ENCODE measurements at regions not wholly inside any gene's neighbourhood (a gene's known extent, or its start where the extent isn't known, plus 50 kb on each side); places are given as distances from the start of the nearest gene placed in this dataset.
"Not testable (repeated sequence)": the region's sequence is repeated elsewhere in the genome, so short reads cannot be mapped to it uniquely, and the experiment has no call there.

DNA sequence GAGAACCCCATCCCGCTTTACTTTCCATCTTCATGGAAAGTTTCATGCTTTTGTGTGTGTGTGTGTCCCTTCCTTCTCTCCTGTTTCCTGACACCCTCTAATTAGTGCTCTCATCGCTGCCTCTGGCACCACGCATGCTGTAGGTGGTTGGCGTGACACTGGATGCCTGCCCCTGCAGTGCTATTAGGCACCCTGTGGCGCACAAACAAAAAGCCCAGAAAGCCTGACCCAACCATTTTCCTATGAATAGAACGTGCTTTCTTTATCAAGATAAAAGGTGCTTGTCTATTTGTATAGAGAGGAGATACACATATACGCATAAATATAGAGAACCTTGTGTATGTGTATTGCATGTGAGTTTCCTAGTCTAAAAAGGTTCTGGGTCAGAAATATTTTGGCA, 120.8 kb upstream of the CDCA7L start:
- no peaks in the 10 kb centered on the region for H3K9me3 Mint-ChIP-seq
- H3K27ac Mint-ChIP-seq: no peak overlapping the region
- ATAC-seq: no peak
- H3K36me3 Mint-ChIP-seq: no peaks in the 10 kb centered on the region
- DNase-seq (ENCODE audit: low spot score in 2 of 2): no peak

DNA sequence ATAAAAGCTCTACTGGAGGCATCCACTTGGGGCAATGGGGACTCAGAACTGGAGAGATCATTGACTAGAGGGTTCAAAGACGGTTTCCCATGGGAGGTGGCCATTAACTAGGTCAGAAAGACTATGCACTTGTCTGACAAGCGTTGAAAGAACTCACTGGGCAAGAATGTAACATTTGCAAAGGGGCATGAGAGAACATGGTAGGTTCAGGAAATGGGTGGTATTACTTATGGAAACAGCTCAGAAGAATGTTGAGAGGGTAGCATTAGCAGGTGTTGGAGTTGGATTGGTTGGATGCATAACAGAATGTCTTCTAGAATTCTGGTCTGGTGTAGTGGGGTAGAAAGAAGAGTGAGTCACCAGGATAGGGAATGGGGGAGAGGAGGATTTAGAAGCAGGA, 119.1 kb upstream of the CDCA7L start:
- Mint-ChIP-seq H3K36me3 (no peaks in the 10 kb centered on the region), H3K27ac (no peak overlapping the region), H3K9me3 (no peaks in the 10 kb centered on the region)
- no peak for DNase-seq (ENCODE audit: low spot score in 2 of 2)
- no peak for ATAC-seq

DNA sequence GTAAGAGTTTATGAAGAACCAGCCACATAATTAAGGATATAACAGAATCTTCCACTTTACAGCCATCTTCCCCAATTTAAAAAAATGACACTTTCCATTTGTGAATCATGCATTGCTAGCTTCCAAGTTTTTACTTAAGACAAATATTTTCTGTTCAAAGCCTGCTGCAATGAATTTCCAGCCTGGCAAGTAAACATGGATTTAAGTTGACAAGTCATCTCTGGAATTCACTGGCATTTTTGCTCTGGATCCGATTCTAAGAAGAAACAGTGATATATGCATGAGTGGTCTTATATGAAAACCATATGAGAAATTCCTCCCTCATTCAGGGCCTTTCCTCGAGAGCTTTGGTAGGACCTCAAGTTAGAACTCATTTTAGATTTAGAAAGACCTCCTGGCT, 116.1 kb upstream of the CDCA7L start:
- Mint-ChIP-seq H3K9me3 (no peaks in the 10 kb centered on the region), H3K36me3 (no peaks in the 10 kb centered on the region), H3K27ac (no peak overlapping the region)
- ATAC-seq (no peak), DNase-seq (ENCODE audit: low spot score in 2 of 2) (no peak)

DNA sequence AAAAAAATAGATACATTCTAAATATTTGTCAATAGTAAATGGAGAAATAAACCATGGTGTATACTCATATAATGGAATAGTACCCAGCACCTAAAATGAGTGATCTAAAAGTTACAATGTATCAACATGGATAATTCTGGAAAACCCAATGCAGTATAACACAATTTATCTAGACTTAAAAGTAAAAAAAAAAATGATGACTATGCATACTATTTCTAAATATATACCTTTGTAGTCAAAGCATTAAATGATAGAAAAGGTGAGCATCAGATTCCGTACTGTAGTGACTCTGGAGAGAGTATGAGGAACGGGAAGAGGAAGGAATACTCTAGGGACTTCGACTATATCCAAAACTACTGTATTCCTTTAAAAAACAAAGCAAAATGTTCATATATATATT, 115.2 kb upstream of the CDCA7L start:
- Mint-ChIP-seq H3K27ac (no peak overlapping the region), H3K36me3 (no peaks in the 10 kb centered on the region), H3K9me3 (no peaks in the 10 kb centered on the region)
- DNase-seq (ENCODE audit: low spot score in 2 of 2) (no peak), ATAC-seq (no peak)

DNA sequence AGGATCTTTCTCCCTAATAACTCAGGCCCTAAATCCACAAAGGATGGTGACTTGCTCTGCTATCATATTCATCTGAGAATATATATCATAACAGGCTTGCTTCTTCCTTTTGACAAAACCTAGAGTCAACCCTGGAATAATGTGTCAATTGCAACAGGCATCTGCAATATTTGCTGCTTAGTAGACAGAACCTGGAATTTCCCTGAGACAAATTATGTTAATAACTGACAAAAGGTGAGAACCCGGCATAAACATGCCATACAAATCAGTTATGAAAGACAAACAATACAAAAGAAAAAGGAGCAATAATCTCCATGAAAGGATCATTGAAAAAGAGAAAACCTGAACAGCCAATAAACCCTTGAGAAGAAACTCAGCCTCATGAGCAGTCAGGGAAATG, 114.5 kb upstream of the CDCA7L start:
- H3K27ac Mint-ChIP-seq: peak overlapping the region in 1 of 2 donors; percentile 34
- DNase-seq (ENCODE audit: low spot score in 2 of 2) (no peak), ATAC-seq (no peak)
- no peaks in the 10 kb centered on the region for H3K9me3 Mint-ChIP-seq
- no peaks in the 10 kb centered on the region for H3K36me3 Mint-ChIP-seq

DNA sequence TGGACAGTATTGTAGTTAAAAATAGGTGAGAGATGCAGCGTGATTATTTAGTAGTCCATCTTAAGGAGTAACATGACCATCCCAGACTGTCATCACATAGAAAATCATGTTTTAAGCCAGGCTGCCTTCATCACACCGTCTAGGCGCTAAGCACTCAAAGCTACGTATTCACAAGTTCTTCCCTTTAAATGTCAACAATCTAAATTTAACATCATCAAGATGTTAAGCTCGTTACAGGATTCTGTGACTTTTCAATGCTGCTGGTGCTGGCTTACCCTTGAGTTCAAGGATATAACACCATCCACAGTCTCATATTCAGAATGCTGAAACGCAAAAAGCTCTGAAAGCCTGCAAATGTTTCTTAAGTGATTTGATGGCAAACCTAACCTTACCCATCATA, 109.5 kb upstream of the CDCA7L start:
- ATAC-seq (no peak), DNase-seq (ENCODE audit: low spot score in 2 of 2) (no peak)
- Mint-ChIP-seq H3K36me3 (no peaks in the 10 kb centered on the region), H3K9me3 (no peaks in the 10 kb centered on the region), H3K27ac (no peak overlapping the region)

DNA sequence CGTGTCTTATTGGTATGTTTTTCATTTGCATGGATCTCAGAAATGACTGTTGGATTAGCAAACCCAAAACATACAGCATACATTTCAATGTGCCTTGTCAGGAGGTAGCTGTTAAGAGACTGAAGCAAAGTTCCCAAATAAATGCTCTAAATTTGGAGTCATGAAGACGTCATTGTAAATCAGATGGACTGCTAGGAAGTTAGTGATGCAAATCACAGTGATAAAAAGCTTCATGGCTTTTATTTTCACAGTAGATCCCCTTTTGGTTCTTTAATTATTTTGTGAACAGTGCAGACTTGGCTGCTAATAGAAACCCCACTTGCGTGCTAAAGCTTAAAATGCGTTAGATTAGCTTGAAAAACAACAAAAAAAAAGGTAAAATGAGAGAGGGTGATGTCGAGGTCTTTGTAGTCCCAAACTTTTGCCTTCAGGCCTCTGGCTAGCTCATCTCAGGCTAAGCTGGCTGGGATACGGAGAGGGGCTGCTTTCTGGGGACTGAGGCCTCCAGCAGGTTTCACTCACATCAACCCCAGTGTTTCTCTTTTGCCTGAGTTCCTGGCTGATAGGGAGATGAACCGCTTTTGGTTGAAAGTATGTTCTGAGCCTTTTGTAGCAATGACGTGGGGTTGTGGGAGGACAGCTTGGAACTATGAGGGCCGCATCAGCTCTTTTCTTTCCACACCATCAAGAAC, 107.1 kb upstream of the CDCA7L start:
- no peaks in the 10 kb centered on the region for H3K36me3 Mint-ChIP-seq
- ATAC-seq: no peak
- H3K9me3 Mint-ChIP-seq: no peaks in the 10 kb centered on the region
- DNase-seq (ENCODE audit: low spot score in 2 of 2): no peak
- no peak overlapping the region for H3K27ac Mint-ChIP-seq

DNA sequence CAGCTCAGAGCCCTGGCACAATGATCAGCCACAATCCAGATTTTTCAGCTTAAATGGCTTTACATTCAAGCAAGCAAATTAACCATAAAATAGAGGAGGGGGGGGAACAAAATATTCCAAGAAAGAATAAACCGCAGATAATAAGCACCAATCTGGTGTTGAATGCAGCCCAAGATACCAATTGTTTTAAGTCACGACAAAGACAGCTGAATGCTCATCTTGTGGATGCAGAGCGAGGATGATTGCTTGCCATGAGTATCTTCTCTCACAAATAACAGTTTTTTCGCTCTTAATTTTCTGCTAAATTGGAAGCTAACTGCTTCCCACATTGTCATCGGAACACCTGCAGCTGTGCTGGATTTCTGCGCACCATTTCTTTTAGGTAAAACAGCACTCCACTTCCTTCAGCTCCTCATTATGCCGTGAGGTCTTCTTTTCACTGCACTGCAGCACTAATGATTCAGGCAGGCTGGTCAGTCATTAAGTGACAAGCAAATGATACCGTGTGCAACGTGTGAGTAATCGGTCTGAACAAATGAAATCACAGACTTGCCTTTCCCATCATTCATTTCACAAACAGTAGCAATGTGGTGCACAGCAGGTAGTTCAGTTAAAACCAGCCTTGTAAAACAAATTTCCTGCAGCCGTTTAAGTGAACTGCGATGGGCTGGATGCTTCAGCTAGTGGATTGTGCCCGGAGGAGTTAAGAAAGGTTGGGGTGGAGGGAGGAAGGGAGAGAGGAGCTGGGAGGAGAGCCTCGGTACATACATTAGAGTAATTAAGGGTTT, 106.4 kb upstream of the CDCA7L start:
- Mint-ChIP-seq H3K27ac (no peak overlapping the region), H3K36me3 (no peaks in the 10 kb centered on the region), H3K9me3 (no peaks in the 10 kb centered on the region)
- DNase-seq (ENCODE audit: low spot score in 2 of 2): no peak
- ATAC-seq: no peak

DNA sequence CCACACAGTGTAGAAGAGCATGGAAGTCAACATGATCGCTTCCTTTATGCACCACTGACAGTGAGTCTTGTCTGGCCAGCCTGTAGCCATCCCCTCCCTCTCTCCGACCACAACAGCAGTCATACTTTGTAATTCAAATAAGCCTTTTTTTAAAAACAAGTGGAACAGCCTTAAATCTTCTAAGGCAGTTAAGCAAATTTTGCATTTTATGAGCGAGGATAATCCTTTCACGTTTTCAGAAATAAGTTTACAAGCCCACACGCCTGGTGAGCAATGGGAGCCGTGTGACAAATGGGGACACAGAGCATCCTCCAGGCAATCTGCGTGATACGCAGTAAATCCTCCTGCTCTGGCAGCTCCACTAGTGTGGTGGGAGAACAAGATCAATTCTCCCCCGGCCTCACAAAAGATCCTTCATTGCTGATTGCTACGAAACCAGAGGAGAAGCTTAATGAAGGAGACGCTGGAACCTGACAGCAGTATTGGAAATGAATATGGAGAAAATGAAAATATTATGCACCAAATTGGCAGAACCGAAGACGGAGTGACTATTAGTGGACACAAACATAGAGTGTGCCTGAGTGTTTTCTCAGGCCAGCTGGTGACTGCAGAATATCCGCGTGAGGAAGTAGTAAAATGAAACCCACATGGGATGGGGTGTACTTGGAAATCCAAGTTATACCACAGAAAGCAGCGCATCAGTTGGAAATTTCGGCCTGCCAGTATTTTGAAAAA, 104.2 kb upstream of the CDCA7L start:
- no peaks in the 10 kb centered on the region for H3K36me3 Mint-ChIP-seq
- H3K27ac Mint-ChIP-seq: no peak overlapping the region
- no peak for ATAC-seq
- H3K9me3 Mint-ChIP-seq: no peaks in the 10 kb centered on the region
- DNase-seq (ENCODE audit: low spot score in 2 of 2): no peak

DNA sequence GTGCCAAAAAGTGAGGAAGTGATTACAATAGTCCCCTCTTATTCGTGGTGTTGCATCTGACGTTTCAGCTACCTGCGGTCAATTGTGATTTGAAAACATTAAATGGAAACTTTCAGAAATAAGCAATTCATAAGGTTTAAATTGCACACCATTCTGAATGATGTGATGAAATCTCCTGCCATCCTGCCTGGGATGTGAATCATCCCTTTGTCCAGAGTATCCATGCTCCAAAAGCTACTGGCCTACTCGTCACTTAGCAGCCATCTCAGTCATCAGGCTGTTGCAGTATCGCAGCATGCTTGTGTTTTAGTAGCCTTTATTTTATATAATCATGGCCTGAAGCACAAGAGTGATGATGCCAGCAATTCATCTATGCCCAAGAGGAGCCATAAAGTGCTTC, 97.7 kb upstream of the CDCA7L start:
- H3K36me3 Mint-ChIP-seq: no peaks in the 10 kb centered on the region
- ATAC-seq: no peak

DNA sequence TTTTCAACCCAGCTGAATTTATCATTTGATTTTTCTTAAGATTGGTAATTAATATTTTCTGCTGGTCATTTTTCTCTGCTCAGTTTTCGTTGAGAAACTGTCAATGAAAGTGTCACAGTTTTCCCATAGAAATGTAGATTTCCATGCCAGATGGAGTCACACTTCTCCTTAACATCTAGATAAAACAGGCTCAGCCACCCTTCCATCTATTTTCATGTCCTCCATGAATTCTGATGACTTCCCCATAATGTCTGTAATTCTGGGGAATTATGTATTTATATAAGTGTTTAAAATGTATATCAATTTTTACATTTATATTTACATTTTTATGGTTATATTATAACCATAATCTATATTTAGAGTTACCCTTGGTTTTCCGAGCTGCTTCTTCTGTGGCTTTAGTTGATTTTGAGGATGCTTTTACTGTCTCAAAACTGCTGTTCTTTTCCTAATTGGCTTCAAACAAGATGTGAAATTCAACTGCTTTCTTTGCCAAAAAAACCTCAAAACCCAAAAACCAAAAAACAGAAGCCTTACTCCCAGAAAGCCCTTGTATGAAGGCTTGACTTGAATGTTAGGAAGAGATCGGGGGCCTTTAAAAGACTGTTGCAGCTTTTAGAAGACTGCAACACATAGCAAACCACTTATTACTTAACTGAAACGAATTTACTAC, 95.4 kb upstream of the CDCA7L start:
- Mint-ChIP-seq H3K9me3 (no peaks in the 10 kb centered on the region), H3K36me3 (no peaks in the 10 kb centered on the region), H3K27ac (no peak overlapping the region)
- DNase-seq (ENCODE audit: low spot score in 2 of 2) (no peak), ATAC-seq (no peak)

More for the DNA sequence above, 97.7 kb upstream of the CDCA7L start:
- Mint-ChIP-seq H3K9me3 (no peaks in the 10 kb centered on the region), H3K27ac (no peak overlapping the region)
- no peak for DNase-seq (ENCODE audit: low spot score in 2 of 2)

DNA sequence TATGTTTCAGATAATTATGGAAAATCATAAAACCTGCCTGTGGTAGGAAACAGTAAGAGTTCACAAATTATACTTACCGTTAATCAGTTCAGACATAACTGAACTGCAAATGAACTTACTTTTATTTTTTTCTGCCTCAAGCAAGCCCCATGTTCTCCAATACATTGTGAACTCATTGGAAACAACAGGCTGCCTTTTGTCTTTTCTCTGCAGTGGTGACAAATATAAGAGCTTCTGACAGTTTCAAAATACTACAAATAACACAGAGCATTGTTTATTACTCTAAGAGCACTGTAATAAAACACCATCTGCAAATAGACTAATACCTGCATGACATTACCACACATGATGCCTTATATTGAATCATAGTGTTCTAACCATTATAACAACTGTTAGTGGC, 94.0 kb upstream of the CDCA7L start:
- ATAC-seq (no peak), DNase-seq (ENCODE audit: low spot score in 2 of 2) (no peak)
- no peak overlapping the region for H3K27ac Mint-ChIP-seq
- no peaks in the 10 kb centered on the region for H3K36me3 Mint-ChIP-seq
- H3K9me3 Mint-ChIP-seq: no peaks in the 10 kb centered on the region

DNA sequence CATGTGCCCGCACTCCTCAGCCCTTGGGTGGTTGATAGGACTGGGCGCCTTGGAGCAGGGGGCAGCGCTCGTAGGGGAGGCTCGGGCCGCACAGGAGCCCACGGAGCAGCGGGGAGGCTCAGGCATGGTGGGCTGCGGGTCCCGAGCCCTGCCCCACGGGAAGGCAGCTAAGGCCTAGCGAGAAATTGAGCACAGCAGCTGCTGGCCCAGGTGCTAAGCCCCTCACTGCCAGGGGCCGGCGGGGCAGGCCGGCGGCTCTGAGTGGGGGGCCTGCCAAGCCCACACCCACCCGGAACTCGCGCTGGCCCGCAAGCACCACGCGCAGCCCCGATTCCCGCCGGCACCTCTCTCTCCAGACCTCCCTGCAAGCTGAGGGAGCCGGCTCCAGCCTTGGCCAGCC, 86.7 kb upstream of the CDCA7L start:
- not testable (repeated sequence) for H3K27ac Mint-ChIP-seq; DNase-seq (ENCODE audit: low spot score in 2 of 2); H3K9me3 Mint-ChIP-seq; H3K36me3 Mint-ChIP-seq; ATAC-seq

DNA sequence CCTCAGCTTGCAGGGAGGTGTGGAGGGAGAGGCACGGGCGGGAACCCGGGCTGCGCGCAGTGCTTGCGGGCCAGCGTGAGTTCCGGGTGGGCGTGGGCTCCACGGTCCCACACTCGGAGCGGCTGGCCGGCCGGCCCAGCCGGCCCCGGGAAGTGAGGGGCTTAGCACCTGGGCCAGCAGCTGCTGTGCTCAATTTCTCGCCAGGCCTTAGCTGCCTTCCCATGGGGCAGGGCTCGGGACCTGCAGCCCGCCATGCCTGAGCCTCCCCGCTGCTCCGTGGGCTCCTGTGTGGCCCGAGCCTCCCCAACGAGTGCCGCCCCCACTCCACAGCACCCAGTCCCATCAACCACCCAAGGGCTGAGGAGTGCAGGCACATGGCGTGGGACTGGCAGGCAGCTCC, 83.0 kb upstream of the CDCA7L start:
- not testable (repeated sequence) for H3K27ac Mint-ChIP-seq; DNase-seq (ENCODE audit: low spot score in 2 of 2); ATAC-seq; H3K36me3 Mint-ChIP-seq; H3K9me3 Mint-ChIP-seq

DNA sequence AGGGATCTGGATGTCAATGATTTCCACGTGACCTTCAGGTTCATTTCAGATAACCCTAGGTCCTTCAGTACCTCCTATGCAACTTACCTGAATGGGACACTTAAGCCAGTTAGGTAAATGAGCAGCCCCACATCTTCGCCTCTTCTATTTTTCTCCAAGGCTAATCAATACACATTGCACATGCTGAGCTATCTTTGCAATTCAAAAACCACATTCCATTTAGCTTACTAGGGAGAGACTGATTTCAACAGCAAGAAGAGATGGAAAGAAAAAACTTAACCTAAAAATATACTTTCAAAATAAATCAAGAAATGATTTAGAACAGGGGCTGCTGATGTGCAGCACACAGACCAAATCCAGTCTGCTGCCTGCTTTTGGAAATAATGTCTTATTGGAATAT, 81.8 kb upstream of the CDCA7L start:
- Mint-ChIP-seq H3K36me3 (no peaks in the 10 kb centered on the region), H3K9me3 (no peaks in the 10 kb centered on the region)
- no peak for DNase-seq (ENCODE audit: low spot score in 2 of 2)

DNA sequence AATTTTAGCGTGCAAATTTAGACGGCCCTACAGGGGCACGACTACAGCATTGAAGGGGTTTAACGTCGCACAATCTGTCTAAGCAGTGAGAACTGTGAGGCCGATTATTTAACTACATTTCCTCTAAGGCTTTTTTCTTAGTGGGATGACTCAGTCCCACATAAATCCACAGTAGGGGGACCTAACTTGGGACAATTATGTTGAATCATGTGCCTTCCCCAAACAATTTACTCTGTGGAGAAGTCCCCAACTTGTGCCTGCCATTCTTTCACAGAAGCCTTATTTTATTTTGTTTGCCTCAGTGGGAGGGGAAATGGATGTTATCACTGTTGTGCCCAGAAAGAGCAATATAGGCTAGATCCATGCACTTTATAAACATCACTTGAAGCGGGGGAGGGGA, 80.3 kb upstream of the CDCA7L start:
- Mint-ChIP-seq H3K9me3 (no peaks in the 10 kb centered on the region), H3K27ac (no peak overlapping the region), H3K36me3 (no peaks in the 10 kb centered on the region)
- DNase-seq (ENCODE audit: low spot score in 2 of 2): no peak
- ATAC-seq: no peak

More for the DNA sequence above, 81.8 kb upstream of the CDCA7L start:
- no peak for ATAC-seq
- H3K27ac Mint-ChIP-seq: no peak overlapping the region

DNA sequence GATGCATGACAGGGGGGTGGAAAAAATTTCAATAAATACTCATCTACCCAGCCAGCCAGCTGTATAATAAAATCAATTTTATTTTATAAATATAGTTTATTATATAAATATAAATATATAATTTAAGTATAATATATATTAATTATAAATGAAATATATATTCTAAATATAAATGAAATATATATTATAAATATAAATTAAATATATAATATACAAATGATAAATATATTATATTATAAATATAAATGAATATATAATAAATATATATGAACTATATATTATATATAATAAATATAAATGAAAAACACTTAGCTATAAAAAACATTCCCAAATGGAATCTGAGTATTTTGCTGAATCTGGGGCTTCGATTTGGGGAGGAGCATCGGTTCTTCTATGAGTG, 79.4 kb upstream of the CDCA7L start:
- Mint-ChIP-seq H3K27ac (no peak overlapping the region), H3K9me3 (no peaks in the 10 kb centered on the region), H3K36me3 (no peaks in the 10 kb centered on the region)
- ATAC-seq (no peak), DNase-seq (ENCODE audit: low spot score in 2 of 2) (no peak)

Data from activated naive CD4-positive, alpha-beta T cell treated with anti-CD3 and anti-CD28 coated beads, Interleukin-2, amount 50 U/mL, for 72 hours (primary cell).